ENCODE measurements at regions not wholly inside any gene's neighbourhood (a gene's known extent, or its start where the extent isn't known, plus 50 kb on each side); places are given as distances from the start of the nearest gene placed in this dataset.

DNA sequence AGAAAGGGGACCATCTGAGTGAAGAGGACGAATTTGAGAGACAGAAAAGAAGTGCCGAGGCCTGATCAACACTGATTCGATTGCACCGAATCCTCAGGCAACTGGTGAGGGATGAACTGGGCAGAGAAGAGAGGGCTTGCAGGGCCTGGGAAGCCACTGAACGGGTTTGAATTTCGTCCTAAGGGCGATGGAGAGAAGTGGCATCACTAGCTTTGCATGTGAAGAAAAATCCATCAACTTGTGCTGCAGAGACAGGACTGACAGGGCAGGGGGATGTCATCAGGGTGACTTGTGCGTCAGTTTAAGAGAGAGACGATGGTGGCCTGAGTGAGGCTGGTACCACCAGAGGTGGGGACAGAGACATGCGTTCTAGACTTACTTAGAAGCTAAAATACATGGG lies 73.7 kb upstream of the SLC22A23 start:
- peaks cover 10% of the 10 kb centered on the region for H3K4me1 Mint-ChIP-seq
- H3K4me3 ChIP-seq = no peak overlapping the region
- H3K4me3 Mint-ChIP-seq = no peak overlapping the region
- no peaks in the 10 kb centered on the region for H3K36me3 ChIP-seq (ENCODE audit: insufficient read depth)
- no peaks in the 10 kb centered on the region for H3K9me2 ChIP-seq (ENCODE audit: insufficient read depth)
- no peaks in the 10 kb centered on the region for H3K9me3 Mint-ChIP-seq
- H3K79me2 ChIP-seq (replicated peaks; ENCODE audit: insufficient read depth) = no peaks in the 10 kb centered on the region
- no peaks in the 10 kb centered on the region for H3K36me3 Mint-ChIP-seq (ENCODE audit: low read depth)
- H3K4me2 ChIP-seq = no peak overlapping the region
- no peaks in the 10 kb centered on the region for H4K20me1 ChIP-seq (replicated peaks; ENCODE audit: insufficient read depth)
- TF ChIP-seq POLR2AphosphoS5 (IDR thresholded peaks at IDR 0.05; ENCODE audit: low read depth) = no peak
- TF ChIP-seq EZH2phosphoT487 (IDR thresholded peaks at IDR 0.05; ENCODE audit: unreplicated experiment) = no peak
- no peak for TF ChIP-seq CREB1 (CRISPR knock-in tag; IDR thresholded peaks at IDR 0.05; ENCODE audit: low read depth)
- H3K27me3 Mint-ChIP-seq (ENCODE audit: insufficient read depth, low read depth, poor library complexity) = peaks cover 13% of the 10 kb centered on the region
- H3F3A ChIP-seq (replicated peaks; ENCODE audit: low read depth) = no peaks in the 10 kb centered on the region
- DNase-seq (ENCODE audit: low spot score) (no peak), ATAC-seq (no peak)
- peaks cover 11% of the 10 kb centered on the region; the same call in 1 of the 2 replicates for H3K4me1 ChIP-seq (ENCODE audit: insufficient read depth)
- H2AFZ ChIP-seq = no peak overlapping the region
- no peak overlapping the region for H3K27ac ChIP-seq (ENCODE audit: low read depth)
- H3K27ac Mint-ChIP-seq = no peak overlapping the region
- no peaks in the 10 kb centered on the region for H3K27me3 ChIP-seq (ENCODE audit: insufficient read depth)

DNA sequence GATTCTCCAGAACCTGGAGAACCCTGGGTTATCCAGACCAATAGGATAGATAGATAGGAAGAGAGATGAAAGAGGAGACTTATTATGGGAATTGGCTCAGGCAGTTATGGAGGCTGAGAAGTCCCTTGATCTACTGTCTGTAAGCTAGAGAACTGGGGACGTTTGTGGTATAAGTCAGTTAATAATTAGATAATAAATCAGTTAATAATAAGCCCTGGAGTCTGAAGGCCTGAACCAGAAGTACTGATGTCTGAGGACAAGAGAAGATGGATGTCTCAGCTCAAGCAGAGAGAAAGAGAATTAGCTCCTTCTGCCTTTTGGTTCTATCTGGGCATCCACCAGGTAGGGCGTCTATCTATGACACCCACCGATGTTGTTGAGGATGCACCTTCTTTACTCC lies 72.9 kb upstream of the SLC22A23 start:
- peaks cover 10% of the 10 kb centered on the region for H3K4me1 Mint-ChIP-seq
- no peaks in the 10 kb centered on the region for H3K9me2 ChIP-seq (ENCODE audit: insufficient read depth)
- H3K4me3 ChIP-seq = no peak overlapping the region
- no peaks in the 10 kb centered on the region for H4K20me1 ChIP-seq (replicated peaks; ENCODE audit: insufficient read depth)
- no peaks in the 10 kb centered on the region for H3K27me3 ChIP-seq (ENCODE audit: insufficient read depth)
- no peak overlapping the region for H3K4me3 Mint-ChIP-seq
- no peak overlapping the region for H3K27ac Mint-ChIP-seq
- H3K4me2 ChIP-seq = no peak overlapping the region
- peaks cover 13% of the 10 kb centered on the region for H3K27me3 Mint-ChIP-seq (ENCODE audit: insufficient read depth, low read depth, poor library complexity)
- H3K4me1 ChIP-seq (ENCODE audit: insufficient read depth) = peaks cover 11% of the 10 kb centered on the region; the same call in 1 of the 2 replicates
- DNase-seq (ENCODE audit: low spot score) = no peak
- no peak overlapping the region for H2AFZ ChIP-seq
- H3K9me3 Mint-ChIP-seq = no peaks in the 10 kb centered on the region
- H3K79me2 ChIP-seq (replicated peaks; ENCODE audit: insufficient read depth) = no peaks in the 10 kb centered on the region
- H3F3A ChIP-seq (replicated peaks; ENCODE audit: low read depth) = no peaks in the 10 kb centered on the region
- no peaks in the 10 kb centered on the region for H3K36me3 Mint-ChIP-seq (ENCODE audit: low read depth)
- no peaks in the 10 kb centered on the region for H3K36me3 ChIP-seq (ENCODE audit: insufficient read depth)
- H3K27ac ChIP-seq (ENCODE audit: low read depth) = no peak overlapping the region
- no peak for ATAC-seq
- TF ChIP-seq, protein P1, sequence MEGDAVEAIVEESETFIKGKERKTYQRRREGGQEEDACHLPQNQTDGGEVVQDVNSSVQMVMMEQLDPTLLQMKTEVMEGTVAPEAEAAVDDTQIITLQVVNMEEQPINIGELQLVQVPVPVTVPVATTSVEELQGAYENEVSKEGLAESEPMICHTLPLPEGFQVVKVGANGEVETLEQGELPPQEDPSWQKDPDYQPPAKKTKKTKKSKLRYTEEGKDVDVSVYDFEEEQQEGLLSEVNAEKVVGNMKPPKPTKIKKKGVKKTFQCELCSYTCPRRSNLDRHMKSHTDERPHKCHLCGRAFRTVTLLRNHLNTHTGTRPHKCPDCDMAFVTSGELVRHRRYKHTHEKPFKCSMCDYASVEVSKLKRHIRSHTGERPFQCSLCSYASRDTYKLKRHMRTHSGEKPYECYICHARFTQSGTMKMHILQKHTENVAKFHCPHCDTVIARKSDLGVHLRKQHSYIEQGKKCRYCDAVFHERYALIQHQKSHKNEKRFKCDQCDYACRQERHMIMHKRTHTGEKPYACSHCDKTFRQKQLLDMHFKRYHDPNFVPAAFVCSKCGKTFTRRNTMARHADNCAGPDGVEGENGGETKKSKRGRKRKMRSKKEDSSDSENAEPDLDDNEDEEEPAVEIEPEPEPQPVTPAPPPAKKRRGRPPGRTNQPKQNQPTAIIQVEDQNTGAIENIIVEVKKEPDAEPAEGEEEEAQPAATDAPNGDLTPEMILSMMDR (conservative IDR thresholded peaks at IDR 0.05; ENCODE audit: low read depth in 2 of 2) = no peak
- TF ChIP-seq CREB1 (CRISPR knock-in tag; IDR thresholded peaks at IDR 0.05; ENCODE audit: low read depth) (no peak), NANOG (IDR thresholded peaks at IDR 0.05; ENCODE audit: borderline replicate concordance) (no peak), POLR2AphosphoS5 (IDR thresholded peaks at IDR 0.05; ENCODE audit: low read depth) (no peak), STAT1 (IDR thresholded peaks at IDR 0.05; ENCODE audit: unreplicated experiment) (no peak), EZH2phosphoT487 (IDR thresholded peaks at IDR 0.05; ENCODE audit: unreplicated experiment) (no peak), JUNB (IDR thresholded peaks at IDR 0.05; ENCODE audit: unreplicated experiment) (no peak), EZH2 (IDR thresholded peaks at IDR 0.05; ENCODE audit: low read depth, unreplicated experiment) (no peak), ZNF114 (CRISPR knock-in tag; IDR thresholded peaks at IDR 0.05) (no peak), ZNF331 (CRISPR knock-in tag; IDR thresholded peaks at IDR 0.05; ENCODE audit: low read depth) (no peak)
- TF ChIP-seq, protein P2, sequence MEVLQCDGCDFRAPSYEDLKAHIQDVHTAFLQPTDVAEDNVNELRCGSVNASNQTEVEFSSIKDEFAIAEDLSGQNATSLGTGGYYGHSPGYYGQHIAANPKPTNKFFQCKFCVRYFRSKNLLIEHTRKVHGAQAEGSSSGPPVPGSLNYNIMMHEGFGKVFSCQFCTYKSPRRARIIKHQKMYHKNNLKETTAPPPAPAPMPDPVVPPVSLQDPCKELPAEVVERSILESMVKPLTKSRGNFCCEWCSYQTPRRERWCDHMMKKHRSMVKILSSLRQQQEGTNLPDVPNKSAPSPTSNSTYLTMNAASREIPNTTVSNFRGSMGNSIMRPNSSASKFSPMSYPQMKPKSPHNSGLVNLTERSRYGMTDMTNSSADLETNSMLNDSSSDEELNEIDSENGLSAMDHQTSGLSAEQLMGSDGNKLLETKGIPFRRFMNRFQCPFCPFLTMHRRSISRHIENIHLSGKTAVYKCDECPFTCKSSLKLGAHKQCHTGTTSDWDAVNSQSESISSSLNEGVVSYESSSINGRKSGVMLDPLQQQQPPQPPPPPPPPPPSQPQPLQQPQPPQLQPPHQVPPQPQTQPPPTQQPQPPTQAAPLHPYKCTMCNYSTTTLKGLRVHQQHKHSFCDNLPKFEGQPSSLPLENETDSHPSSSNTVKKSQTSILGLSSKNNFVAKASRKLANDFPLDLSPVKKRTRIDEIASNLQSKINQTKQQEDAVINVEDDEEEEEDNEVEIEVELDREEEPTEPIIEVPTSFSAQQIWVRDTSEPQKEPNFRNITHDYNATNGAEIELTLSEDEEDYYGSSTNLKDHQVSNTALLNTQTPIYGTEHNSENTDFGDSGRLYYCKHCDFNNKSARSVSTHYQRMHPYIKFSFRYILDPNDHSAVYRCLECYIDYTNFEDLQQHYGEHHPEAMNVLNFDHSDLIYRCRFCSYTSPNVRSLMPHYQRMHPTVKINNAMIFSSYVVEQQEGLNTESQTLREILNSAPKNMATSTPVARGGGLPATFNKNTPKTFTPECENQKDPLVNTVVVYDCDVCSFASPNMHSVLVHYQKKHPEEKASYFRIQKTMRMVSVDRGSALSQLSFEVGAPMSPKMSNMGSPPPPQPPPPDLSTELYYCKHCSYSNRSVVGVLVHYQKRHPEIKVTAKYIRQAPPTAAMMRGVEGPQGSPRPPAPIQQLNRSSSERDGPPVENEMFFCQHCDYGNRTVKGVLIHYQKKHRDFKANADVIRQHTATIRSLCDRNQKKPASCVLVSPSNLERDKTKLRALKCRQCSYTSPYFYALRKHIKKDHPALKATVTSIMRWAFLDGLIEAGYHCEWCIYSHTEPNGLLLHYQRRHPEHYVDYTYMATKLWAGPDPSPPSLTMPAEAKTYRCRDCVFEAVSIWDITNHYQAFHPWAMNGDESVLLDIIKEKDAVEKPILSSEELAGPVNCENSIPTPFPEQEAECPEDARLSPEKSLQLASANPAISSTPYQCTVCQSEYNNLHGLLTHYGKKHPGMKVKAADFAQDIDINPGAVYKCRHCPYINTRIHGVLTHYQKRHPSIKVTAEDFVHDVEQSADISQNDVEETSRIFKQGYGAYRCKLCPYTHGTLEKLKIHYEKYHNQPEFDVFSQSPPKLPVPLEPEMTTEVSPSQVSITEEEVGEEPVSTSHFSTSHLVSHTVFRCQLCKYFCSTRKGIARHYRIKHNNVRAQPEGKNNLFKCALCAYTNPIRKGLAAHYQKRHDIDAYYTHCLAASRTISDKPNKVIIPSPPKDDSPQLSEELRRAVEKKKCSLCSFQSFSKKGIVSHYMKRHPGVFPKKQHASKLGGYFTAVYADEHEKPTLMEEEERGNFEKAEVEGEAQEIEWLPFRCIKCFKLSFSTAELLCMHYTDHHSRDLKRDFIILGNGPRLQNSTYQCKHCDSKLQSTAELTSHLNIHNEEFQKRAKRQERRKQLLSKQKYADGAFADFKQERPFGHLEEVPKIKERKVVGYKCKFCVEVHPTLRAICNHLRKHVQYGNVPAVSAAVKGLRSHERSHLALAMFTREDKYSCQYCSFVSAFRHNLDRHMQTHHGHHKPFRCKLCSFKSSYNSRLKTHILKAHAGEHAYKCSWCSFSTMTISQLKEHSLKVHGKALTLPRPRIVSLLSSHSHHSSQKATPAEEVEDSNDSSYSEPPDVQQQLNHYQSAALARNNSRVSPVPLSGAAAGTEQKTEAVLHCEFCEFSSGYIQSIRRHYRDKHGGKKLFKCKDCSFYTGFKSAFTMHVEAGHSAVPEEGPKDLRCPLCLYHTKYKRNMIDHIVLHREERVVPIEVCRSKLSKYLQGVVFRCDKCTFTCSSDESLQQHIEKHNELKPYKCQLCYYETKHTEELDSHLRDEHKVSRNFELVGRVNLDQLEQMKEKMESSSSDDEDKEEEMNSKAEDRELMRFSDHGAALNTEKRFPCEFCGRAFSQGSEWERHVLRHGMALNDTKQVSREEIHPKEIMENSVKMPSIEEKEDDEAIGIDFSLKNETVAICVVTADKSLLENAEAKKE (CRISPR knock-in tag; IDR thresholded peaks at IDR 0.05) = no peak
- TF ChIP-seq, protein P3, sequence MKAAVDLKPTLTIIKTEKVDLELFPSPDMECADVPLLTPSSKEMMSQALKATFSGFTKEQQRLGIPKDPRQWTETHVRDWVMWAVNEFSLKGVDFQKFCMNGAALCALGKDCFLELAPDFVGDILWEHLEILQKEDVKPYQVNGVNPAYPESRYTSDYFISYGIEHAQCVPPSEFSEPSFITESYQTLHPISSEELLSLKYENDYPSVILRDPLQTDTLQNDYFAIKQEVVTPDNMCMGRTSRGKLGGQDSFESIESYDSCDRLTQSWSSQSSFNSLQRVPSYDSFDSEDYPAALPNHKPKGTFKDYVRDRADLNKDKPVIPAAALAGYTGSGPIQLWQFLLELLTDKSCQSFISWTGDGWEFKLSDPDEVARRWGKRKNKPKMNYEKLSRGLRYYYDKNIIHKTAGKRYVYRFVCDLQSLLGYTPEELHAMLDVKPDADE (IDR thresholded peaks at IDR 0.05) = no peak
